ENCODE measurements at regions not wholly inside any gene's neighbourhood (a gene's known extent, or its start where the extent isn't known, plus 50 kb on each side); places are given as distances from the start of the nearest gene placed in this dataset.

- TF ChIP-seq CTCF (conservative IDR thresholded peaks at IDR 0.05; ENCODE audit: control insufficient read depth, insufficient read depth, low read depth, low read length), result no peak
- H3K4me3 ChIP-seq (ENCODE audit: control insufficient read depth, low read depth, low read length), result no peak overlapping the region
- DNase-seq (ENCODE audit: low read depth), result peak; percentile 35
Measured at GRCh38 chr11:23755769-23756168, 741.1 kb upstream of the LUZP2 start.

GRCh38 chr11:23759489-23759888 lies 737.4 kb upstream of the LUZP2 start:
- H3K4me3 ChIP-seq (ENCODE audit: control insufficient read depth, low read depth, low read length), result no peak overlapping the region
- no peak for TF ChIP-seq CTCF (conservative IDR thresholded peaks at IDR 0.05; ENCODE audit: control insufficient read depth, insufficient read depth, low read depth, low read length)
- no peak for DNase-seq (ENCODE audit: low read depth)

- H3K4me3 ChIP-seq (ENCODE audit: control insufficient read depth, low read depth, low read length), result no peak overlapping the region
- no peak for DNase-seq (ENCODE audit: low read depth)
- TF ChIP-seq CTCF (conservative IDR thresholded peaks at IDR 0.05; ENCODE audit: control insufficient read depth, insufficient read depth, low read depth, low read length), result no peak
Measured at GRCh38 chr11:23764286-23764685, 732.6 kb upstream of the LUZP2 start.

- peak; percentile 37 for DNase-seq (ENCODE audit: low read depth)
- H3K4me3 ChIP-seq (ENCODE audit: control insufficient read depth, low read depth, low read length), result no peak overlapping the region
- no peak for TF ChIP-seq CTCF (conservative IDR thresholded peaks at IDR 0.05; ENCODE audit: control insufficient read depth, insufficient read depth, low read depth, low read length)
Measured at GRCh38 chr11:23765682-23766252, 731.1 kb upstream of the LUZP2 start.

- DNase-seq (ENCODE audit: low read depth), result no peak
- TF ChIP-seq CTCF (conservative IDR thresholded peaks at IDR 0.05; ENCODE audit: control insufficient read depth, insufficient read depth, low read depth, low read length), result no peak
- no peak overlapping the region for H3K4me3 ChIP-seq (ENCODE audit: control insufficient read depth, low read depth, low read length)
Measured at GRCh38 chr11:23767576-23767975, 729.3 kb upstream of the LUZP2 start.

GRCh38 chr11:23769214-23769613 lies 727.6 kb upstream of the LUZP2 start:
- no peak overlapping the region for H3K4me3 ChIP-seq (ENCODE audit: control insufficient read depth, low read depth, low read length)
- peak; percentile 6 for DNase-seq (ENCODE audit: low read depth)
- no peak for TF ChIP-seq CTCF (conservative IDR thresholded peaks at IDR 0.05; ENCODE audit: control insufficient read depth, insufficient read depth, low read depth, low read length)

GRCh38 chr11:23772081-23772480 lies 724.8 kb upstream of the LUZP2 start:
- DNase-seq (ENCODE audit: low read depth), result no peak
- no peak overlapping the region for H3K4me3 ChIP-seq (ENCODE audit: control insufficient read depth, low read depth, low read length)
- no peak for TF ChIP-seq CTCF (conservative IDR thresholded peaks at IDR 0.05; ENCODE audit: control insufficient read depth, insufficient read depth, low read depth, low read length)
